ENCODE measurements at regions not wholly inside any gene's neighbourhood (a gene's known extent, or its start where the extent isn't known, plus 50 kb on each side); places are given as distances from the start of the nearest gene placed in this dataset.
A peak's percentile ranks its signal among the peaks of the same experiment; 100 is the strongest.

DNA sequence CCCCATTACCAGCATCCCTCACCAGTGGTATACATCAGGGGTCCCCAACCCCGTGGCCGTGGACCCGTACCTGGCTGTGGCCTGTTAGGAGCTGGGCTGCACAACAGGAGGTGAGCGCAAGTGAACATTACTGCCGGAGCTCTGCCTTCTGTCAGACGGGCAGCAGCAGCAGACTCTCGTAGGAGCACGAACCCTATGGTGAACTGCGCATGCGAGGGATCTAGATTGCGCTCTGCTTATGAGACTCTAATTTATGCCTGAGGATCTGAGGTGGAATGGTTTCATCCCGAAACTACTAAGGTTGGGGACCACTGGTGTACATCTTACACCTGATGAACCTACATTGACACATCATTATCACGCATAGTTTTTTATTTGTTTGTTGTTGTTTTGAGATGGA, 52.8 kb upstream of the DHX15 start:
- no peak for DNase-seq (ENCODE audit: low read depth in 2 of 2)

DNA sequence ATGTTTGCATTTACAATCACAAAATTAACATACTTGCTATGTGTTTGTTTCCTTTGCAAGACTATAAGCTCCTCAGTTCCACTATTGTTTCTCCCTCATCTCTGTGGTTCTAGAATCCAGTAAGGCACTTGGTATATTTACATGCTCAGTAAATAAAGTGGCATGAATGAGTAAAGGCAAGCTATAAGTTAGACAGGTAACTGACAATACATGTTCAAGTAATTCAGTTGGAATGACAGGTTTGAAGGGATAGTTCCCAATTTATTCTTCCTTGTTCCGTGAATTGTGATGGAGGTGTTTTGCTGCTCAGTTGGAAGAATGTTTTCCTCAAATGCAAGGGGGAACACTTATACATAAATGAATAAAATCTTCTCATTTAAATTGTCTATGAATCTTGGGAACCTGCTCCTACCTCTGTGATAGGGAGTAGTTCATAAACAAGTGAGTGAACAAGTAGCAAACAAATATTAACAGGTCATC, 54.1 kb upstream of the DHX15 start:
- DNase-seq (ENCODE audit: low read depth in 2 of 2): no peak

DNA sequence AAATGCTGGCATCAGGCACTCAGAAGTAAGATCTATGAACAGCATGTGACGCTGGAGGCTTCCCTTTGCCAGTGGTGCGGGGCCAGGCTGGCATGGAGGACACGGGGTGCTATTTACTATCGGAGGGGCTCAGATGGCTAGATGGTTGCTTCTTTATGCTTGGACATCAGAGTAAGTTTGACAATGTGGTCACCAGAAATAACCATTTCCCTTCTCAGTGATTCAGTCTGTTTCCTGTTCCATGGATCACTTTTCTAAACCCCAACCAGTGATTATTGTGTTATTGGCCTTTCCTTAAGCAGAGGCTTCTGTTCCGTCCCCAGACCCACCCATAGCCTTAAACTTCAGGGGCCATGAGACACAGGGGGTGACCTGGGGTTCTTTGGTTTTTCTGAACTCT, 55.4 kb upstream of the DHX15 start:
- DNase-seq (ENCODE audit: low read depth in 2 of 2): no peak

DNA sequence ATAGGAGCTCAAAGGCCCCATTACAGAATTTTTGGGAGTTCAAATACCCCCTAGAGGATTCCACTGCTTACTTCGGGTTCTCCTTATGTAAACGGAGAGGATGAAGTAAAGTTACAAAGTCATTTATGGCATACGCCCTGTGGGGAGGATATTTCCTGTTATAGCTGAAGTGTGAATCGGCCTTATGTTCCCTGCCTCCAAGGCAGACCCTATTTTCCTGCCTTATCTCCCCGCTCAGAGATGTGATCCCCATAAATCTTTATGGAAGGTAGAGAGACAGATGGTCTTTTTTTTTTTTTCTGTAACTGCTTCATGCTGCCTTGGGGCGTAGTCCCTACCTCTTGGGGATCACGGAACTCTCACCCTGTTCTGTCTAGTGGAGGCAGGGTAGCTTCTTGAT, 56.0 kb upstream of the DHX15 start:
- no peak for DNase-seq (ENCODE audit: low read depth in 2 of 2)

DNA sequence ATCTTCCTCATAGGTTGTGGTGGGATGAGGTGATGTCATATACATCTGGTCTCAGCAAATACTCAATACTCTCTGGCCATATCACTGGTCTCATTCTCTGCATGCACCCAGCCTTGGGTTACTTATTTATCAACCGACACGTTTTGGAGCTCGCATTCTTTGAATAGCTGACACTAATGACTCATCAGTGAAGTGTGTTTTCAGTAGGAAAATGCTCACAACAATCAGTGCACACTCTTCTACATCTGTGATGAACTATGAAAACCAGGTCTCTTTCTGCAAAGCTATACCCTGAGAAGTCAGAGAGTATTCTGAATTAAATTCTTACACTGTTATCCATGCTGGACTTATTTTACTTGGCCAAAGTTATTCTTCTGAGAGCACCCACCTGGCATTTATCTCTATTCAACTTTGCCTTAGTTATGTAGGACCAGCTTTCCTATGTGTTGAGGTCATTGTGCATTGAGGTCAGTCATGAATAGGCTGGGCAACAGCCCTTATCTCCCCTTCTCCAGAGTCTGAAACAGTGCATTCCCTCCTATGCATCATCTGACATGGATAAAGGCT, 58.7 kb upstream of the DHX15 start:
- DNase-seq (ENCODE audit: low read depth in 2 of 2): no peak

DNA sequence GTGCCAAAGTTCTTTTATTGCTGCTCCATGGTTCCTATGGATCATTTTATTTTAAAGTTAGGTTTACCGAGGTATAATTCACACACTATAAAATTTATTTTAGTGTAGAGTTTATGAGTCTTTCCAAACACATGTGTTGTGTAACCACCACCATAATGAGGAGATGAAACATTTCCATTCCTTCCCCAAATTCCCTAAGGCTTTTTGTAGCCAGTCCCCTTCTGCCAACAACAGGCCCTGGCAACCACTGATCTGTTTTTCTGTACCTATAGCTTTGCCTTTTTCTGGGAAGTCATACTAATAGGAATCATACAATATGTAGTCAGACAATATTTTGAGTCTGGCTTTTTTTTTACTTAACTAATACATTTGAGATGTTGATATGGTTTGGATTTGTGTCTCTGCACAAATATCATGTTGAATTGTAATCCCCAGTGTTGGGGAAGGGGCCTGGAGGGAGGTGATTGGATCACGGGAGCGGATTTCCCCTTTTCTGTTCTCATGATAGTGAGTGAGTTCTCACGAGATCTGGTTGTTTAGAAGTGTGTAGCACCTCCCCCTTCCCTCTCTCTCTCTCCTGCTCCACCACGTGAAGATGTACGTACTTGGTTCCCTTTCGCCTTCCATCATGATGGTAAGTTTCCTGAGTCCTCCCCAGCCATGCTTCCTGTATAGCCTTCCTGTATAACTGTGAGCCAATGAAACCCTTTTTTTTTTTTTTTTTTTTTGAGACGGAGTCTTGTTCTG, 59.6 kb upstream of the DHX15 start:
- no peak for DNase-seq (ENCODE audit: low read depth in 2 of 2)

DNA sequence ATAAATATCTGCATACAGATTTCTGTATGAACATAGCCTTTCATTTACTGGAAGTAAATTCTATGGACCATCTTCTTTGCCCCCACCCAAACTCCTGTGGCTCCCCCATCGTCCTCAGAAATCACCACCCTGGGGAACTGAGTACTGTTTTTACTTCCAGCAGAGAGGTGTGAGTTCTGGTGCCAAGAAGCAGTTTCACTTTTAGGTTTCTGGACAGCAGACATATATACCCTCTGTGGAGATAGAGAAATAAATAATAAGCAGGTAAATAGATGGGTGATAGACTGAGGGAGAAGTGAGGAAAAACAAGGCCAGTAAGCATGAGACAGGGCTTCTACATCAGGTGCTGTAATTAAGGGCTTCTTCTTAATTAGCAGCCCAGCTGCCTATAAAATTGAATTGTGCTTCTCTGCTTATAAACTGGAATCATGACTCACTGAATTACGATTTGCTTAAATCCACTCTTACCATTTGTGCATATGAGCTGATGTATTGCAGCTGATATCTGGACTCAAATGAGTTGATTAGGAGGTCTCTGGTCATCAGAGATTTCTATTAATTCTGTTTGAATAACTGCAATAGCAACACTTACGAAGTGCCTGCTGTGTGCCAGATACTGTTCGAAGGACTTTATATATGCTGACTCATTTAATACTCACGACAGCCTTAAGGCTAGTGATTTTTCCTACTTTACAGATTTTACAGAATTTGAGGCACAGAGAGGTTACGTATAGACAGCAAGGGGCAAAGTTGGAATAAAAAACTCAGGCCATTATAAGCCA, 60.8 kb upstream of the DHX15 start:
- DNase-seq (ENCODE audit: low read depth in 2 of 2): no peak

DNA sequence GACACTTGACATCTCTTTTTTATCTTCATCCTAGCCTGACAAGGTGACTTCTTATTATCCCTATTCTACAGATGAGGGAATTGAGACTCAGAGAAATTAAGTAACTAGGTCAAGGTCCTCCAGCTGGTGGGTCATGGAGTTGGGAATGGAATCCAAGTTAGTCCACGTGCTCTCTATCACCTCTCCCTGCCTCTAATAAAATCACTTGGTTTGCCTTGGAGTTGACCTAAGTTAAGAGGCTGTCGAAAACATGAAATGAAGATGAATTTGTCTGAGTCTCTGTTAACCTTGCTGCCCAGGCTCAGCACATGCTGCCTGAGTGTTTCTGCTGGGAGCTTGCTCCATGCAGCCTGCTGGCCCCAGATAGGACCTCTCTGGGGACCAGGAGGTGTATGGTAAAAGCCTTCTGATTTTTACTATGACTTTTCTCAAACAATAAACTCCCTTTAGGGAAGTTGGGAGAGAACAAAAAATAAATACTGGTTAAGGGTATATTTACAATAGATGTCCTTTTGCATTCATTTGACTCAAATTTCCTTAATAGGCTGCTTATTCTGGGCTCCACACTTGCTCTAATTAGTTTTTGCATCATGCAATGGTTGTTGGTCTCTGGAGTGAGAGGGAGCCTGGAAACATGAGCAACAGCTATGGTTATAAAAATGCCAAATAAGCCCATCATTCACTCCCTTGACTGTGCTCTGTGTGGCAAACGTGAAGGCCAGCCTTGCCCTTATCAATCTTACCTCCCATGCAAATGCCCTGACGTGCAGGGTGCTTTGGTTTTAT, 61.6 kb upstream of the DHX15 start:
- DNase-seq (ENCODE audit: low read depth in 2 of 2): no peak

DNA sequence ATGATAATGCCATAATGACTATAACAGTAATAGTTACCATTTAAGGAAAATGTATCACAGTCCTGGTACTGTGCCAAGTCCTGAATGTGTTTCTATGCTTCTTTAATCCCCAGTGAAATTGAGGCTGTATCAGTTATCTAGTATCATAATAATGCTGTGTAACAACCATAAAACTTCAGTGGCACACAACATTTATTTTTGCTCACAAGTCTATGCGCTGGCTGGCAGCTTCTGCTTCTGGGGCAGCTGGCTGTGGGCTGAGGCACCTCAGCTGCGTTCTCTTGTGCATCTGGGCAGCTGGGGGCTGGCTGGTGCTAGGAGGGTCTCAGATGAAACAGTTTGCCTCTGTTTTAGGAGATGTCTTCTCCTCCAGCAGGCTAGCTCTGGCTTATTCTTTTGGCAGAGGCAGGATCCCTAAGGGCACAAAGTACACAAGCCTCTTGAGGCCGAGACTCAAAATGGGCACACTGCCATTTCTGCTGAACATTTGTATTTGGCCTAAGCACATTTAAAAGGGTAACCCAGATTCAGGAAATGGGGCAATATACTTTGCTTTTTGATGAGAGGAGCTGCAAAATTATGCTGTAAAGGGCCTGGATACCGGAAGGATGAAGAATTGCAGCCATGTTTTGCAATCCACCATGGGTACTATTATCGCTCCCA, 62.6 kb upstream of the DHX15 start:
- DNase-seq (ENCODE audit: low read depth in 2 of 2): no peak

DNA sequence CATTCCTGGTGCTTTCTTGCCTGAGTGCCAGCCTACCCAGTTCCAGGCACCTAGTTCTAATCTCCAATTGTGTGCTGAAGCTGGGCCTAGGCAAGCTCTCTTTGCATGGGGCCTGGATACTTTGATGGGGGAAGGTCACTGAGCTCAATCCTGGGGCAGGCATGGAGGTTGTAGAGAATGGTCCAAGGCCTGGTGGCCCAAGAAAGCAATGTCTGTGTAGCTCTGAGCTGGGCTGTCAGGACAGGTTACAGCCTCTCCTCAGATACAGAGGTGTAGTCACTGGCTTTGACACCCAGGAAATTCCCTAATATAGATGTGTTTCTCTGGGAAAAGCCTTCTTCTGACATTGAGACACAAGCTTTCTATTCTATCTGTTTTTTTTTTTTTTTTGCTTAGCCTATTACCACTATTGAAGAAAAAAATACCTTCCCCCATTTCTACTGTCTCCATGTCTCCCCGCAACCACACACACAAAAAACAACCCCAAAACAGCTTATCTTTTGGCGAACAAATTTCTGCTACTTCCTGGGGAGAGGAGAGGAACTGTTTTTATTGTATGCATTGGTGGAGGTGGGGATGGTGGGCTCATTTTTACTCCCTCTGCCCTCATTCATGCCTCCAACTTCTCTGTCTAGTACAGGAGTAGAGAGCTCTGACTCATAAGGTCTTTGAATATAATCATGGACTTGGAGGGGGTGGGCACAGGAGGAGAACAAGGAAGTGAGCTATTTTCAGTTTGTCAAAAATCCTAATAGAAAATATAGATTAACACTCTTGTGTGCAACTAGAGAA, 66.7 kb upstream of the DHX15 start:
- DNase-seq (ENCODE audit: low read depth in 2 of 2): no peak

DNA sequence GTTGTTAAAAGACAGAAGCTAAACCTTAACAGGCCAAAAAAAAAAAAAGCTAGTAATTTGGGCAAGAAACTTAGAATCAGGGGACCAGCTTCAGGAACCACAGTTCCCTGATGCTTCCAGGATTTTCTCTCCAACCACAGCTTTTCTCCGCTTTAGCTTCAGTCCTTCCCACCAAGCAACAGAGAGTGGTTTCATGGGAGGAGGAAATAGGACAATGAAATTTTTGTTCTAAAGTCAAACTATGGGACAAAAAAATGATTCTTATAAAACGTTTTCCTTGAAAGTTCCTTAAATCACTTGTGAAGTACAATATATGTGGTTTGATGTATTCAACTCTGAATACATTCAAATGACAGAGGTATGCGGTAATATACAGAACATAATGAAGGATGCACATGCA, 71.0 kb upstream of the DHX15 start:
- DNase-seq (ENCODE audit: low read depth in 2 of 2): no peak

DNA sequence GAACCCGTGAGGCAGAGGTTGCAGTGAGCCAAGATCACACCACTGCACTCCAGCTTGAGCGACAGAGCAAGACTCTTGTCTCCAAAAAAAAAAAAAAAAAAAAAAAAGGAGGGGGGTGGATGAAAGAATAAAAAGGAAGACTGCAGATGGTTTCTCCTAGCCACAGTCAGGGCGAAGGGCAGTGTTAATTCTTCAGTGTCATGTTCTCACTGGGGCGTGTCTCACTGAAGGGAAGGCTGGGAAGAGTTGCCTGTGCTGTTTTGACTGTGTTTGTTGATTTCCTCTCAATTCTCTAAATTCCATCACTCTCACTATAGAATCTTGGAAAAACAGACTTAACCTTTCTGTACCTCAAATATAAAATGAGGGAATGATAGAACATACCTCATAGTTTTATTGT, 71.6 kb upstream of the DHX15 start:
- DNase-seq (ENCODE audit: low read depth in 2 of 2): no peak

DNA sequence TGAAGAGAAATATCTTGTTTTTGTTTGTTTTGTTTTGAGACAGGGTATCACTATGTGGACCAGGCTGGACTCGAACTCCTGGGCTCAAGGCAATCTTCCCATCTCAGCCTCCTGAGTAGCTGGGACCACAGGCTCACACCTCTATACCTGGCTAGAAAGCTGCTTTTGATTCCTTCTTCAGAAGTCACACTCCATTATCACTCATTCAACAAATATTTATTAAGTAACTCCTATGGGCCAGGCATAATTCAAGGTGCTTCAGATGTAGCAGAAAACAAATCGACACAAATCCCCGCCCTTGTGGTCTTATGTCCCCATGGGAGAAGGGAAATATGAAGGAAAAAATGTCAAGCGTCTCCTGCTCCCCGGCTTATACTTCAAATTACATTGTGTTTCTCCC, 72.6 kb upstream of the DHX15 start:
- no peak for DNase-seq (ENCODE audit: low read depth in 2 of 2)

DNA sequence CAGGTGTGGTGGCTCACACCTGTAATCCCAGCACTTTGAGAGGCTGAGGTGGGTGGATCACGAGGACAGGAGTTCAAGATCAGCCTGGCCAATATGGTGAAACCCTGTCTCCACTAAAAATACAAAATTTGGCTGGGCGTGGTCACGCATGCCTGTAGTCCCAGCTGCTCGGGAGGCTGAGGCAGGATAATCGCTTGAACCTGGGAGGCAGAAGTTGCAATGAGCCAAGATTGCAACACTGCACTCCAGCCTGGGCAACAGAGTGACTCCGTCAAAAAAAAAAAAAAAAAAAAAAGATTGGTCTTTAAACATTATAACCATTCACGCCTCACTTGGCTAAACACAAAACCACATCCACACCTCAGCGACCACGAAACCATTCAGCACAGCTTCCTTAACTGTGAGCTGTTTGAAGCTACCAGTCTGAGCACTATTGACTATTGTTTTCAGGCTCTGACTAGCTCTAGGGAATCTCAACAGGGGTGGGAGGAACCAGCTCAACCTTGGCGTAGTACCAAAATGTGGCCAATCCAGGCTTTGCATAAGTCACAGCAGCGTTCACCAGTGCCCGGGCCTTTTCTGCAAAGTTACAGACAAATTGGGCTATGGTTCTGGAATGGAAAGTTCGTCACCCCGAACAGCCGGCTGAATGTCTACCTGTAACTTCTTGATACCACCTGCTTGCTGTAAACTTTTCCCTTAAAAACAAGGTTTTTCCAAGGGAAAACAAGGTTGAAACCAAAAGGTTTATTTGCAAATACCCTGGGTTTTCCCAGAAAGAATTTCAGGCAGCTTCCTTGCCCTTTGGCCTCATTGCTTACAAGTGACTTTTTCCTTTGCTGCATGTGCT, 73.6 kb upstream of the DHX15 start:
- DNase-seq (ENCODE audit: low read depth in 2 of 2): peak in 1 of 2 donors; percentile 2

DNA sequence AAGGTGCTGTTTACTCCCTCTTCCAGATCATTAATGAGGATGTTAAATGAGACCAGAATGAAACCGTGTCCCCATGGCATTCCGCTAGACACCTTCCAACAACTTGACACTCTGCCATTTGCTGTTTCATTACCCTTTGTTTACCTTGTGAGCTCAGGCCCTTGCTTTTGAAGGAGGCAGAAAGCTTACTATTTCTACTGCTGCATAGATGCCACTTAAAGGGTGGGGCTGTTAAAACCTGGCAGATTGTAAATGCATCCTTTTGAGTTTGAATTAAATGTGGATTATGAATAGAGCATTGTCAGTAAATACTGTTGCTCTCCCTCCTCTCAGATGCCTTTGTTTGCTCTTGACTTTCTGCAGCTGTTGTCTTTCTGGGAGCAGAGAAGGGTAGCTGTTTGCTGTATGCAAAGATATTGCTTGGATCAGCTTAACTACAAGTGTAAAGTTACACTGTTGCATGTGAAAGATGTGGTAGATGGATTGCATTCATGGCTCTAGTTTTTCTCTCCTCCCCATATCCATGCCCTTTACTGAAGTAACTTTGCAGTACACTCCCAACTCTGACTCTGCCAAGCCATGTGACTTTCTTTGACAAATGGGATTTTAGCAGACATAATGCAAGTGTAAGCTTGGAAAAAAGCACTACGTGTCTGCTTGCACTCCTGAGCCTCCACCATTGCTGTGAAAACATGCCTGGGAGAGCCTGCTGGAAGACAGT, 75.0 kb upstream of the DHX15 start:
- no peak for DNase-seq (ENCODE audit: low read depth in 2 of 2)

DNA sequence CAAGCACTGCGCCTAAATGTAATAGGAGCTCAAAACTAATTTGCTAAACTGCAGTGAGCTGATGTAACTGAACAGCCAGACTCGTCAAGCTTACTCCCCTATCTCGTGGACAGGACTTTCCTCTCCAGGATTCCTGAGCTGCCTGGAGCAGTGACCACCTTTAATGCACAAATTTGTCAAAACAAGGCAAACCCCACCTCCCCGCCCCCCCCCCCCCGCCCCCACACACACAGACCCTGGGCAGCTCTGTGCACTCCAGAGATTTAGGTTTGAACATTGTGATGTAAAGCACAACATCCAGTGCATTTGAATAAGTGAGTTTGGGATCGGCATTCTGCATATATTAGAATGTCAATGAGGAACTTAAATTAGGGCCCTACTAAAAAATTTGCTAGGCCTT, 77.7 kb upstream of the DHX15 start:
- DNase-seq (ENCODE audit: low read depth in 2 of 2): no peak

DNA sequence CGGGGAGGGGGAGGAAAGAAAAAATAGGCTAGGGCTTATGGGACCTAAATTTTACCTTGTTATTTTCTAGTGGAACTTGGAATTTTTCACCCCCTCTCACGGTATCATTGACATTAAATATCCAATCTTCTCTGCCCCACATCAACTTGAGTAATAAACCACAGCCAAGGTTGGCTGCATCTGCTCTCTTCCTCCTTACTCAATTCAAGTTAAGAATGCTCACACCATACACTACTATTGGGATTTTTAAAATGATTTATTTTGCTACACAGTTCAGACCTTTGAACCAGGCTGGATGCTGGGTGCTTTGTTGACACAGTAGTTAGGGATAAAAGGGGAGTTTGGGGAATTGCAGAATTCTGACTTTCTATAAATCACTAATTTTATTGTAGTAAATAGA, 78.2 kb upstream of the DHX15 start:
- DNase-seq (ENCODE audit: low read depth in 2 of 2): no peak

DNA sequence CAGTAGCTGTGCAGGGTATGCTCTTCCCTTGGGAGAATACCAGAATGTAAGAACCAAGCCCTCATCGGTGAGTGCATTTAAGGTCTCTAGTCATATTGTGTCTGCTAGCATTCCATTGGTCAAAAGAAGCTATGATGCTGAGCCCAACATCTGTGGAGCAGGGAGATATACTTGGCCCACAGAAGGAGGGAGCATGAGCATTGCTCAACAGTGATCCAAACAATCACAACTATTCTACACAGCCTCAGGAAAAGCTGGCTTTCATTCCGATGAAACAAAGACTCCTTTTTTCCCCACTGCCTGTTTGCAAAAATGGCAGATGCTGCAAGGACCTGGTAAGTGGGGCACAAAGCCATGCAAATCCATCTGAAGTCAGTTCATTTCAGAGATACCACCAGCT, 80.6 kb upstream of the DHX15 start:
- no peak for DNase-seq (ENCODE audit: low read depth in 2 of 2)

DNA sequence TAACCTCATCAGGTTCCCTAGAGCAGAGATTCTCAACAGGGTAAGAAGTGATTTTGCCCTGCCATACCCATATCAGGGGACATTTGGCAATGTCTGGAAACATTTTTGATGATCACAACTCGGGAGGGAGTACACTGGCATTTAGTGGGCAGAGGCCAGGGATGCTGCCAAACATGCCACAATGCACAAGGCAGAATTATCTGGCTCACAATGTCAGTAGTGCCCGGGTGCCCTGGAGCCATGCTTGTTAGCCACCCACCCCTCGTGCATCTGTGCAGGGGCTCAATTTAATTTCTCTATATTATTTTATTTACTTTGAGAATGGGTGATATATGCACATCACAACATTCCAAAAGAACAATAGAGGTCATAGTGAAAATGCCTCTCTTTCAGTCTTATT, 82.0 kb upstream of the DHX15 start:
- no peak for DNase-seq (ENCODE audit: low read depth in 2 of 2)

All from stimulated activated CD8-positive, alpha-beta memory T cell treated with anti-CD3 and anti-CD28 coated beads, Interleukin-15, amount 100 ng/mL, for 48 hours (primary cell).